CD8-positive, alpha-beta memory T cell (primary cell): ENCODE measurements at regions not wholly inside any gene's neighbourhood (a gene's known extent, or its start where the extent isn't known, plus 50 kb on each side); places are given as distances from the start of the nearest gene placed in this dataset.

ENCODE experiments used
- CTCF ChIA-PET: fragments of 350-600 bp; sonication (Branson Sonifier 250); formaldehyde crosslinking; loops from one replicate; lab custom pipeline; 2021; ENCODE audit warnings: antibody characterized with exemption; lab: Charles Lee
- POLR2A ChIA-PET: fragments of 350-600 bp; sonication (Branson Sonifier 250); formaldehyde crosslinking; loops from one replicate; lab custom pipeline; 2021; ENCODE audit warnings: antibody characterized with exemption; lab: Charles Lee
- DNase-seq, 5 donors: peaks; one replicate each; pipeline versions ENCODE4 v3.0.0 to v3.0.0-alpha.2; 2020 to 2022; ENCODE audit warnings: mixed read lengths in 1 of 5
- H3K27ac ChIP-seq: one replicate; pipeline ENCODE4 v1.7.0; 2013; ENCODE audit warnings: low read depth, mild to moderate bottlenecking, low read length, moderate library complexity
- H3K27me3 ChIP-seq: 2 replicates; pipeline ENCODE4 v1.7.0; 2013; ENCODE audit warnings: low read length, mild to moderate bottlenecking; ENCODE audit not compliant: insufficient read depth, poor library complexity, severe bottlenecking
- H3K36me3 ChIP-seq: 2 replicates; pipeline ENCODE4 v1.7.0; 2013; ENCODE audit warnings: mild to moderate bottlenecking, low read length, moderate library complexity; ENCODE audit not compliant: insufficient read depth
- H3K4me1 ChIP-seq: 2 replicates; pipeline ENCODE4 v1.7.0; 2013; ENCODE audit warnings: mild to moderate bottlenecking, low read length, moderate library complexity; ENCODE audit not compliant: insufficient read depth
- H3K4me3 ChIP-seq: 2 replicates; pipeline ENCODE4 v1.7.0; 2013; ENCODE audit warnings: mild to moderate bottlenecking, low read length
- H3K9me3 ChIP-seq: 2 replicates; pipeline ENCODE4 v1.7.0; 2013; ENCODE audit warnings: mild to moderate bottlenecking, low read length
- H3K27ac Mint-ChIP-seq, 8 donors: one replicate each; pipeline ENCODE4 v1.8.0; 2020 to 2021; ENCODE audit warnings: mixed read lengths in 8 of 8, mild to moderate bottlenecking in 6 of 8, inconsistent platforms in 3 of 8, moderate library complexity in 3 of 8
- H3K27me3 Mint-ChIP-seq, 2 donors: one replicate each; pipeline ENCODE4 v1.8.0; 2020 to 2021; ENCODE audit warnings: mixed read lengths in 2 of 2, mild to moderate bottlenecking in 1 of 2, moderate library complexity in 1 of 2
- H3K36me3 Mint-ChIP-seq, 3 donors: one replicate each; pipeline ENCODE4 v1.8.0; 2020 to 2021; ENCODE audit warnings: mixed read lengths in 3 of 3, inconsistent platforms in 1 of 3, mild to moderate bottlenecking in 1 of 3
- H3K4me1 Mint-ChIP-seq, 3 donors: one replicate each; pipeline ENCODE4 v1.8.0; 2020 to 2021; ENCODE audit warnings: mixed read lengths in 3 of 3, inconsistent platforms in 1 of 3, mild to moderate bottlenecking in 1 of 3
- H3K4me3 Mint-ChIP-seq, 7 donors: one replicate each; pipeline ENCODE4 v1.8.0; 2020 to 2021; ENCODE audit warnings: mixed read lengths in 7 of 7, mild to moderate bottlenecking in 6 of 7, moderate library complexity in 4 of 7, inconsistent platforms in 2 of 7
- H3K9me3 Mint-ChIP-seq, 5 donors: one replicate each; pipeline ENCODE4 v1.8.0; 2020 to 2022; ENCODE audit warnings: mixed read lengths in 5 of 5, mild to moderate bottlenecking in 3 of 5, moderate library complexity in 2 of 5, inconsistent platforms in 1 of 5

- no peaks in the 10 kb centered on the region for H3K36me3 Mint-ChIP-seq
- H3K4me3 Mint-ChIP-seq: no peak overlapping the region
- ChIA-PET POLR2A (no interaction called here), CTCF (no interaction called here)
- H3K9me3 Mint-ChIP-seq: peaks cover 0 to 14% (median 9%) of the 10 kb centered on the region in 5 donors
- H3K27ac Mint-ChIP-seq: no peak overlapping the region
- no peaks in the 10 kb centered on the region for H3K4me1 Mint-ChIP-seq
- Histone ChIP-seq H3K27me3 (no peaks in the 10 kb centered on the region), H3K27ac (no peak overlapping the region), H3K9me3 (no peaks in the 10 kb centered on the region), H3K4me1 (no peaks in the 10 kb centered on the region), H3K36me3 (no peaks in the 10 kb centered on the region), H3K4me3 (no peak overlapping the region)
- peaks cover 0 to 2% of the 10 kb centered on the region in 2 donors for H3K27me3 Mint-ChIP-seq
- no peak for DNase-seq
These were observed 71.9 kb upstream of the HTR1B start for GRCh38 chr6:77535172-77535571.

DNA sequence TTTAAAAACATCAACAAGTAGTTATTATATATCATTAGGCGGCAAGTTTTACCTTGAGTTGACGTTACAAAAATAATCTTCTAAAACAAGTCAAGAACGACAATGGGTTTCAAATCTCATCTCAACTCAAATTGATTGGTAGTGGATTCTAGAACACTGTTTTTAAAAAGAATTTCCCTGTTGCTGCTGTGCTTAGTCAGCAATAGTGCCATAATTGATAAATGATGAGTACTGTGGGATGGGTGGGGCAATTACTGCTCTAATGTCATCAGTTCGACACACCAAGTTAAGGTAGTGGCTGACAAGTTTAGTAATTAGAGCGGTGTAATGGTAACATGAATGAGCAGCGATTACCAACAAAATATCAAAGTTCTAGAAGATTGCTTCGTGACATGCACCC is 73.4 kb upstream of the HTR1B start:
- DNase-seq: no peak
- H3K27me3 Mint-ChIP-seq: peaks cover 0 to 2% of the 10 kb centered on the region in 2 donors
- no peaks in the 10 kb centered on the region for H3K4me1 Mint-ChIP-seq
- H3K27me3 ChIP-seq: no peaks in the 10 kb centered on the region
- POLR2A ChIA-PET: no interaction called here
- H3K9me3 Mint-ChIP-seq: peaks cover 0 to 14% (median 9%) of the 10 kb centered on the region in 5 donors
- no peaks in the 10 kb centered on the region for H3K36me3 ChIP-seq
- H3K4me1 ChIP-seq: no peaks in the 10 kb centered on the region
- H3K9me3 ChIP-seq: no peaks in the 10 kb centered on the region
- no peak overlapping the region for H3K4me3 Mint-ChIP-seq
- no peak overlapping the region for H3K4me3 ChIP-seq
- H3K36me3 Mint-ChIP-seq: no peaks in the 10 kb centered on the region
- CTCF ChIA-PET: no interaction called here
- H3K27ac Mint-ChIP-seq: no peak overlapping the region
- H3K27ac ChIP-seq: no peak overlapping the region

GRCh38 chr6:77543601-77544000 is 80.3 kb upstream of the HTR1B start:
- H3K27ac ChIP-seq: no peak overlapping the region
- ChIA-PET CTCF (no interaction called here), POLR2A (no interaction called here)
- no peak overlapping the region for H3K27ac Mint-ChIP-seq
- H3K4me1 Mint-ChIP-seq: no peaks in the 10 kb centered on the region
- DNase-seq: no peak
- H3K9me3 Mint-ChIP-seq: peaks cover 0 to 11% (median 5%) of the 10 kb centered on the region in 5 donors
- peaks cover 0 to 3% (median 0%) of the 10 kb centered on the region in 3 donors for H3K36me3 Mint-ChIP-seq
- no peaks in the 10 kb centered on the region for H3K4me1 ChIP-seq
- H3K9me3 ChIP-seq: no peaks in the 10 kb centered on the region
- H3K36me3 ChIP-seq: no peaks in the 10 kb centered on the region
- H3K27me3 ChIP-seq: no peaks in the 10 kb centered on the region
- peaks cover 0 to 2% of the 10 kb centered on the region in 2 donors for H3K27me3 Mint-ChIP-seq
- H3K4me3 Mint-ChIP-seq: no peak overlapping the region
- H3K4me3 ChIP-seq: no peak overlapping the region

DNA sequence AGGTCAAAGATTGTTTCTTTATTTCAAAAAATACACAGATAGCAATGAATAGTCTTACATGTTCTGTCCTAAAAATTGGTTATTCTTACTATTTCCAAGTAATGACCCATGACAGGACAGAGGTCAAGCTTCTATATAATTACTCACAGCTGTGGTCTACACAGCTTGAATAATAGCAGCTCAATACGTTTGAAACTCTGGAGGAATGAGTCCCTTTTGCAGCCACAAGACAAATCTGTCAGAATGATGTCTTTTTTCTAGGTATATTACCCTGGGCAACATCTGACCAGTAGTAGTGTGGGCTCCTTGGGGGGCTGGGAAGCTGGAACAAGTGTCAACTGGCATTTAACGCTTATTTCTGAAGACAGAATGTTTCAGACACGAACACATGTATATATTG is 84.9 kb upstream of the HTR1B start:
- no peaks in the 10 kb centered on the region for H3K27me3 ChIP-seq
- CTCF ChIA-PET: no interaction called here
- Mint-ChIP-seq H3K27ac (no peak overlapping the region), H3K9me3 (peaks cover 0 to 2% (median 1%) of the 10 kb centered on the region in 5 donors), H3K27me3 (no peaks in the 10 kb centered on the region), H3K36me3 (peaks cover 0 to 3% (median 0%) of the 10 kb centered on the region in 3 donors), H3K4me1 (no peaks in the 10 kb centered on the region), H3K4me3 (no peak overlapping the region)
- H3K27ac ChIP-seq: no peak overlapping the region
- POLR2A ChIA-PET: no interaction called here
- H3K4me1 ChIP-seq: no peaks in the 10 kb centered on the region
- no peak for DNase-seq
- H3K4me3 ChIP-seq: no peak overlapping the region
- no peaks in the 10 kb centered on the region for H3K9me3 ChIP-seq
- no peaks in the 10 kb centered on the region for H3K36me3 ChIP-seq

DNA sequence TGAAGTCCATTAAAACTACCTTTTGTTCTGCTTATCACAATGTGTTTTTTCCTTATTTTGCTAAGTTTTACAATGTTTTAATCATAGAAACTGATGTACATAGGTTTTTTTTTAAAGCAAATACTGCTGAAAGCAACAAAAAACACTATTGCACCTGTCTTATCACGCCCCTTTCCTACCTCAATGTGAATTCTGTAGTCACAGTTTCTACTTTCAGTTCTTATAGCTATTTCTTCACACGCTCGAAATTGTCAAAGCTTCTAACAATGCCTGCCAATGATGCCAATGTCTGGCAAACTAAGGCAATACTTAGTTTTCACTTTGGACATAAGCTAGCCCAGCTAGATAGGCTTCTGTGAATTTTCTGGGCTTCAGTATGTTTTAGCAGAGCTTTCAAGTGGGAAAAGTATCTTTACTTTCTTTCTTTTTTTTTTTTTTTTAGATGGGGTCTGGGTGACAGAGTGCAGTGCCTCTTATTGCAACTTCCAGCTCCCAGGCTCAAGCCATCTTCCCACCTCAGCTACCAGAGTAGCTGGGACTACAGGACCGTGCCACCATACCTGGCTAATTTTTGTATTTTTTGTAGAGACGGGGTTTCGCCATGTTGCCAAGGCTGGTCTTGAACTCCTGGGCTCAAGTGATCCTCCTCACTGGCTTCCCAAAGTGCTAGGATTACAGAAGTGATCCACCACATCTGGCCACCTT is 85.5 kb upstream of the HTR1B start:
- H3K4me1 Mint-ChIP-seq: no peaks in the 10 kb centered on the region

GRCh38 chr6:77551135-77551534 is 87.8 kb upstream of the HTR1B start:
- no peaks in the 10 kb centered on the region for H3K4me1 Mint-ChIP-seq
- H3K9me3 Mint-ChIP-seq: peaks cover 0 to 2% (median 0%) of the 10 kb centered on the region in 5 donors
- no peak for DNase-seq
- H3K27ac Mint-ChIP-seq: no peak overlapping the region
- ChIA-PET POLR2A (no interaction called here), CTCF (interaction anchor here (1.6 kb wide), 1 partner anchor 9 kb away, joined by 4 read pairs; no protein-coding TSS in a partner anchor)
- Histone ChIP-seq H3K9me3 (no peaks in the 10 kb centered on the region), H3K27ac (no peak overlapping the region), H3K36me3 (no peaks in the 10 kb centered on the region), H3K4me3 (no peak overlapping the region), H3K4me1 (no peaks in the 10 kb centered on the region), H3K27me3 (no peaks in the 10 kb centered on the region)
- no peaks in the 10 kb centered on the region for H3K27me3 Mint-ChIP-seq
- H3K36me3 Mint-ChIP-seq: no peaks in the 10 kb centered on the region
- no peak overlapping the region for H3K4me3 Mint-ChIP-seq

More for the DNA sequence above, 85.5 kb upstream of the HTR1B start:
- Mint-ChIP-seq H3K9me3 (peaks cover 0 to 2% (median 0%) of the 10 kb centered on the region in 5 donors), H3K4me3 (no peak overlapping the region), H3K27me3 (no peaks in the 10 kb centered on the region), H3K27ac (no peak overlapping the region), H3K36me3 (peaks cover 0 to 3% (median 0%) of the 10 kb centered on the region in 3 donors)
- no peaks in the 10 kb centered on the region for H3K36me3 ChIP-seq
- H3K4me1 ChIP-seq: no peaks in the 10 kb centered on the region
- H3K9me3 ChIP-seq: no peaks in the 10 kb centered on the region
- CTCF ChIA-PET: no interaction called here
- H3K27ac ChIP-seq: no peak overlapping the region
- no peak overlapping the region for H3K4me3 ChIP-seq
- no peak for DNase-seq
- no peaks in the 10 kb centered on the region for H3K27me3 ChIP-seq
- POLR2A ChIA-PET: no interaction called here

GRCh38 chr6:77561768-77562314 is 91.0 kb upstream of the MEI4 start:
- Histone ChIP-seq H3K27me3 (no peaks in the 10 kb centered on the region), H3K27ac (no peak overlapping the region), H3K4me3 (no peak overlapping the region), H3K9me3 (no peaks in the 10 kb centered on the region), H3K36me3 (no peaks in the 10 kb centered on the region), H3K4me1 (no peaks in the 10 kb centered on the region)
- Mint-ChIP-seq H3K36me3 (no peaks in the 10 kb centered on the region), H3K27me3 (no peaks in the 10 kb centered on the region), H3K9me3 (peaks cover 0 to 5% (median 0%) of the 10 kb centered on the region in 5 donors), H3K27ac (no peak overlapping the region), H3K4me3 (no peak overlapping the region), H3K4me1 (no peaks in the 10 kb centered on the region)
- POLR2A ChIA-PET: no interaction called here
- no peak for DNase-seq
- CTCF ChIA-PET: no interaction called here

DNA sequence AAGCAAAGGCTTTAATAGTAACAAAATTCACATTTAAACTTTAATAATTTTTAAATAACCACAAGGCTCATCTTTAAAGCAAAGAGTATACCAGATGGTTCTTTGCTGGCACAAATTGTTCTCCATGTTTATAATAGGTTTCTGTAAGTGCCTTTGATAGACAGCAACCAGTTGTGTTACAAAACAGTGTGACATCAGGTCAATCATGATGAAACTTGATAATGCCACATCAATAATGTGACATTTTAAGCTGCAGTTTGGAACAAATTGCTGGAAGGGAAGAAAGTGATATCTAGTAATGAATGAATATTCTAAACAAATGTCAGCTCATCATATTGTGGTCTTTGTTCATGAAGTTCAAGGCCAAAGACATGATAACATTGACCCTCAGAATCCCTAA is 87.5 kb upstream of the MEI4 start:
- Histone ChIP-seq H3K4me3 (no peak overlapping the region), H3K9me3 (no peaks in the 10 kb centered on the region), H3K36me3 (no peaks in the 10 kb centered on the region), H3K4me1 (no peaks in the 10 kb centered on the region), H3K27ac (no peak overlapping the region), H3K27me3 (no peaks in the 10 kb centered on the region)
- POLR2A ChIA-PET: no interaction called here
- no peaks in the 10 kb centered on the region for H3K4me1 Mint-ChIP-seq
- H3K36me3 Mint-ChIP-seq: no peaks in the 10 kb centered on the region
- H3K27ac Mint-ChIP-seq: no peak overlapping the region
- H3K9me3 Mint-ChIP-seq: peaks cover 0 to 2% (median 0%) of the 10 kb centered on the region in 5 donors
- DNase-seq: no peak
- CTCF ChIA-PET: no interaction called here
- H3K4me3 Mint-ChIP-seq: no peak overlapping the region
- H3K27me3 Mint-ChIP-seq: no peaks in the 10 kb centered on the region
